K562 (cell line): ENCODE measurements at regions not wholly inside any gene's neighbourhood (a gene's known extent, or its start where the extent isn't known, plus 50 kb on each side); places are given as distances from the start of the nearest gene placed in this dataset.

Experiments
- ATAC-seq: fragments of 200-7000 bp; cut with Tn5 transposase; 3 replicates; pipeline ENCODE4 v1.9.1; 2020; ENCODE audit warnings: moderate library complexity
- BruUV-seq: library from RNA; stranded (reverse); fragments of 400-500 nt; replicated peaks from 2 replicates; lab custom pipeline; 2021; lab: Mats Ljungman, UMichigan
- CTCF ChIA-PET: fragments of 300-600 bp; formaldehyde crosslinking; extraction: SDS; loops from one replicate; lab custom pipeline; 2021; ENCODE audit warnings: low intra/inter-chr PET ratio; lab: Yijun Ruan, JAX
- POLR2A ChIA-PET: fragments of 300-600, 350-650 bp; sonication (Branson Sonifier 250); formaldehyde crosslinking; extraction: SDS; loops from one replicate; lab custom pipeline; 2021; ENCODE audit warnings: antibody characterized with exemption, inconsistent platforms; lab: Yijun Ruan, JAX
- DNase-seq, 4 experiments: peaks; one replicate each; pipeline versions ENCODE4 v3.0.0 to v3.0.0-alpha.2; 2011 to 2018; ENCODE audit warnings: low spot score in 3 of 4, mixed read lengths in 3 of 4; ENCODE audit errors: extremely low read depth in 1 of 4
- FAIRE-seq: peaks from 2 replicates; lab custom pipeline; 2011; peaks lifted over from hg19 to GRCh38; lab: Jason Lieb, UNC
- H2AFZ ChIP-seq: 2 replicates; pipeline ENCODE4 v1.6.0; 2011; ENCODE audit warnings: low read depth, low read length, control low read depth, inconsistent platforms
- H3K27ac ChIP-seq: fragments of 200-600 bp; 3 replicates; pipeline ENCODE4 v1.8.0; 2011; ENCODE audit warnings: low read depth, mild to moderate bottlenecking, control low read depth, inconsistent platforms, low read length, moderate library complexity, mixed read lengths; ENCODE audit errors: extremely low read depth
- H3K27me3 ChIP-seq, 2 experiments: fragments of 300-600 bp in 1 of 2; 2 replicates in 1 of 2; 3 replicates in 1 of 2; pipeline versions ENCODE4 v1.6.0 to v1.8.0; 2011; ENCODE audit warnings: inconsistent platforms in 2 of 2, low read length in 2 of 2, mild to moderate bottlenecking in 1 of 2, mixed read lengths in 1 of 2, moderate library complexity in 1 of 2; ENCODE audit not compliant: control insufficient read depth in 2 of 2, insufficient read depth in 2 of 2
- H3K36me3 ChIP-seq: fragments of 300-600 bp; 3 replicates; pipeline ENCODE4 v1.8.0; 2011; ENCODE audit warnings: mild to moderate bottlenecking, low read length, inconsistent platforms; ENCODE audit not compliant: control insufficient read depth, insufficient read depth
- H3K4me1 ChIP-seq, 2 experiments: fragments of 200-600 bp in 1 of 2; replicated peaks in 1 of 2; 2 replicates in 1 of 2; 3 replicates in 1 of 2; pipeline versions ENCODE4 v1.5.1 to v1.8.0; 2011; ENCODE audit warnings: inconsistent platforms in 2 of 2, low read length in 2 of 2, mild to moderate bottlenecking in 1 of 2, mixed read lengths in 1 of 2, moderate library complexity in 1 of 2; ENCODE audit not compliant: control insufficient read depth in 2 of 2, insufficient read depth in 2 of 2
- H3K4me2 ChIP-seq: 2 replicates; pipeline ENCODE4 v1.6.1; 2011; ENCODE audit warnings: low read length, control low read depth, inconsistent platforms, mixed read lengths; ENCODE audit not compliant: insufficient read depth
- H3K4me3 ChIP-seq: fragments of 200-600 bp; sonication (generic), shearing (Covaris generic); 2 replicates; pipeline ENCODE4 v1.5.1; 2016; ENCODE audit warnings: control low read depth, inconsistent platforms
- H3K79me2 ChIP-seq: fragments of 200-600 bp; 3 replicates; pipeline ENCODE4 v1.8.0; 2011; ENCODE audit warnings: low read length, inconsistent platforms; ENCODE audit not compliant: control insufficient read depth, insufficient read depth
- H3K9ac ChIP-seq, 2 experiments: 2 replicates each; pipeline versions ENCODE4 v1.6.0 to v1.6.1; 2011; ENCODE audit warnings: low read depth in 2 of 2, low read length in 2 of 2, control low read depth in 1 of 2, inconsistent platforms in 1 of 2, mild to moderate bottlenecking in 1 of 2, mixed read lengths in 1 of 2; ENCODE audit not compliant: insufficient read depth in 1 of 2
- H3K9me1 ChIP-seq: one replicate; pipeline ENCODE4 v1.6.0; 2011; ENCODE audit warnings: inconsistent platforms, mild to moderate bottlenecking, low read length, moderate library complexity; ENCODE audit not compliant: control insufficient read depth, insufficient read depth
- H3K9me3 ChIP-seq: replicated peaks from 2 replicates; pipeline ENCODE4 v1.5.1; 2011; ENCODE audit warnings: low read depth, low read length, inconsistent platforms; ENCODE audit not compliant: control insufficient read depth, insufficient read depth
- H4K20me1 ChIP-seq: replicated peaks from 2 replicates; pipeline ENCODE4 v1.6.1; 2011; ENCODE audit warnings: low read length, inconsistent platforms, mixed read lengths; ENCODE audit not compliant: control insufficient read depth, insufficient read depth
- GABPB2 ChIP-seq: fragments of 250-450 bp; sonication (Bioruptor Pico); conservative IDR thresholded peaks from 2 replicates; pipeline ENCODE4 v1.5.1; 2021; ENCODE audit warnings: mild to moderate bottlenecking
- HCFC1 ChIP-seq: IDR thresholded peaks from 2 replicates; pipeline ENCODE4 v1.6.1; 2012; ENCODE audit warnings: low read depth, low read length, improper control_type of control experiment
- NFIC ChIP-seq: fragments of 450-650 bp; IDR thresholded peaks from 2 replicates; pipeline ENCODE4 v1.6.1; 2017; ENCODE audit warnings: mild to moderate bottlenecking, inconsistent platforms
- POLR2H ChIP-seq: IDR thresholded peaks from 2 replicates; pipeline ENCODE4 v1.6.1; 2016; ENCODE audit warnings: missing genetic modification characterization, low read depth, mild to moderate bottlenecking, control low read depth, missing compliant biosample characterization, moderate library complexity
- TOE1 ChIP-seq, 2 experiments: fragments of 450-650 bp in 1 of 2; sonication (generic) in 1 of 2; formaldehyde crosslinking in 1 of 2; IDR thresholded peaks; 2 replicates each; pipeline versions ENCODE4 v1.7.1 to v1.8.0; 2016 to 2022; ENCODE audit warnings: borderline replicate concordance in 2 of 2, mild to moderate bottlenecking in 2 of 2, antibody characterized with exemption in 1 of 2, inconsistent platforms in 1 of 2, low read depth in 1 of 2, missing genetic modification reagents in 1 of 2, moderate library complexity in 1 of 2
- ZNF12 ChIP-seq: sonication (generic); formaldehyde crosslinking; IDR thresholded peaks from 2 replicates; pipeline ENCODE4 v1.4.0; 2020; ENCODE audit warnings: mild to moderate bottlenecking, missing genetic modification reagents
- ZNF507 ChIP-seq: conservative IDR thresholded peaks from 2 replicates; pipeline ENCODE4 v1.6.1; 2017; ENCODE audit warnings: missing genetic modification characterization, missing compliant biosample characterization
- ZNF584 ChIP-seq: fragments of 200-800 bp; sonication (Bioruptor generic); IDR thresholded peaks from 2 replicates; pipeline ENCODE4 v1.6.1; 2016; ENCODE audit warnings: low read depth, mild to moderate bottlenecking, missing genetic modification characterization, missing compliant biosample characterization
- WGBS: fragments of 100-300 bp; shearing (Covaris generic); methylation state at CpG from one replicate; pipeline ENCODE4 v1.1.6; 2016; ENCODE audit warnings: low coverage, mixed read lengths; ENCODE audit not compliant: insufficient coverage; ENCODE audit errors: missing lambda C conversion rate; 5-methylcytosine and 5-hydroxymethylcytosine counted together
- in situ Hi-C: fragments of 300-500 bp; cut with MboI; formaldehyde crosslinking; loops from 4 replicates; pipeline ENCODE4 v1.15.0; 2018; ENCODE audit warnings: inconsistent platforms, mixed read lengths
- intact Hi-C: fragments of 100-400 bp; cut with micrococcal nuclease; formaldehyde crosslinking; loops from 2 replicates; pipeline ENCODE4 v1.14.2; 2022
- TF ChIP-seq, protein P1 (sequence below): fragments of 250-450 bp; sonication (Bioruptor Pico); IDR thresholded peaks from 2 replicates; pipeline ENCODE4 v1.4.0; 2020; ENCODE audit warnings: mild to moderate bottlenecking
- TF ChIP-seq, protein P2 (sequence below), 3 experiments: fragments of 200-800 bp in 1 of 3; fragments of 250-450 bp in 1 of 3; fragments of 450-650 bp in 1 of 3; sonication (Bioruptor Pico) in 1 of 3; sonication (Bioruptor generic) in 1 of 3; formaldehyde crosslinking in 1 of 3; IDR thresholded peaks; 2 replicates each; pipeline versions ENCODE4 v1.6.1 to v1.8.0; 2016 to 2022; ENCODE audit warnings: mild to moderate bottlenecking in 2 of 3, missing genetic modification characterization in 2 of 3, missing compliant biosample characterization in 1 of 3, moderate library complexity in 1 of 3

GRCh38 chr3:72628065-72628464 is 220.2 kb downstream of the SHQ1 start:
- FAIRE-seq (no peak), ATAC-seq (no peak), DNase-seq (no peak)
- Histone ChIP-seq H3K4me1 (peaks cover 4 to 5% of the 10 kb centered on the region in 2 experiments; a peak in 4 of 5 replicates), H3K9me3 (no peaks in the 10 kb centered on the region), H3K36me3 (no peaks in the 10 kb centered on the region), H4K20me1 (no peaks in the 10 kb centered on the region), H3K27me3 (no peaks in the 10 kb centered on the region), H3K4me2 (no peak overlapping the region), H3K27ac (no peak overlapping the region), H3K4me3 (no peak overlapping the region), H3K79me2 (no peaks in the 10 kb centered on the region), H2AFZ (no peak overlapping the region), H3K9me1 (no peaks in the 10 kb centered on the region), H3K9ac (no peak overlapping the region)
- WGBS, result 64% methylated on average over 6 of the region's 6 CpGs
- in situ Hi-C loops, result no loop called here
- POLR2A ChIA-PET, result no interaction called here
- BruUV-seq, result no TSS peak
- CTCF ChIA-PET, result no interaction called here
- TF ChIP-seq GABPB2 (CRISPR knock-in tag) (no peak), NFIC (peak; percentile 23; the same call in 1 of the 2 replicates)
- intact Hi-C loops, result no loop called here

DNA sequence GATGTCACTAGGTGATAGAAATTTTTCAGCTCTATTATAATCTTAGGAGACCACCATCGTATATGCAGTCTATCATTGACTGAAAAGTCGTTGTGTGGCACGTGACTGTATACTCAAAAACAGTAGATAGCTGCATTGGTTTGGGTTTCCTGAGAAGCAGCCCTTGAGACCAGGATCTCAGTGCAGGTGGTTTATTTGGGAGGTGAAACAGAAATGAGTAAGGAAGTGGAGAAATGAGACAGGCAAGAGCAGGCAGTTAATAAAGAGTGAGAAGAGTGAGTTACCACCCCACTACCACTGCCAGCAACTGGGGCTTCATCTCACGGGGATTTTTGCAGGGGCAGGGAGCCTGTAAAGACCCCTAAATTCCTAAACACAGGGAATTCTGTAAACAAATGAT is 221.0 kb downstream of the SHQ1 start:
- Histone ChIP-seq H3K36me3 (no peaks in the 10 kb centered on the region), H3K9ac (no peak overlapping the region), H3K27ac (no peak overlapping the region), H4K20me1 (no peaks in the 10 kb centered on the region), H3K27me3 (no peaks in the 10 kb centered on the region), H3K79me2 (no peaks in the 10 kb centered on the region), H2AFZ (no peak overlapping the region), H3K4me3 (no peak overlapping the region), H3K9me3 (no peaks in the 10 kb centered on the region), H3K4me1 (peaks cover 4 to 5% of the 10 kb centered on the region in 2 experiments; a peak in 4 of 5 replicates), H3K4me2 (no peak overlapping the region), H3K9me1 (no peaks in the 10 kb centered on the region)
- FAIRE-seq, result no peak
- WGBS, result 33% methylated on average over 3 of the region's 4 CpGs
- intact Hi-C loops, result no loop called here
- ATAC-seq, result no peak
- BruUV-seq, result no TSS peak
- POLR2A ChIA-PET, result no interaction called here
- in situ Hi-C loops, result no loop called here
- DNase-seq, result no peak
- CTCF ChIA-PET, result no interaction called here
- TF ChIP-seq HCFC1 (no peak), POLR2H (tag) (no peak), ZNF12 (CRISPR knock-in tag) (no peak), TOE1 (IDR thresholded peaks at IDR 0.05; ENCODE audit: borderline replicate concordance) (no peak), TOE1 (CRISPR knock-in tag; IDR thresholded peaks at IDR 0.05; ENCODE audit: borderline replicate concordance, low read depth) (no peak), ZNF584 (CRISPR knock-in tag) (no peak), ZNF507 (tag) (no peak)
- TF ChIP-seq, protein P1, sequence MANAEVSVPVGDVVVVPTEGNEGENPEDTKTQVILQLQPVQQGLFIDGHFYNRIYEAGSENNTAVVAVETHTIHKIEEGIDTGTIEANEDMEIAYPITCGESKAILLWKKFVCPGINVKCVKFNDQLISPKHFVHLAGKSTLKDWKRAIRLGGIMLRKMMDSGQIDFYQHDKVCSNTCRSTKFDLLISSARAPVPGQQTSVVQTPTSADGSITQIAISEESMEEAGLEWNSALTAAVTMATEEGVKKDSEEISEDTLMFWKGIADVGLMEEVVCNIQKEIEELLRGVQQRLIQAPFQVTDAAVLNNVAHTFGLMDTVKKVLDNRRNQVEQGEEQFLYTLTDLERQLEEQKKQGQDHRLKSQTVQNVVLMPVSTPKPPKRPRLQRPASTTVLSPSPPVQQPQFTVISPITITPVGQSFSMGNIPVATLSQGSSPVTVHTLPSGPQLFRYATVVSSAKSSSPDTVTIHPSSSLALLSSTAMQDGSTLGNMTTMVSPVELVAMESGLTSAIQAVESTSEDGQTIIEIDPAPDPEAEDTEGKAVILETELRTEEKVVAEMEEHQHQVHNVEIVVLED (CRISPR knock-in tag), result no peak
- TF ChIP-seq, protein P2, sequence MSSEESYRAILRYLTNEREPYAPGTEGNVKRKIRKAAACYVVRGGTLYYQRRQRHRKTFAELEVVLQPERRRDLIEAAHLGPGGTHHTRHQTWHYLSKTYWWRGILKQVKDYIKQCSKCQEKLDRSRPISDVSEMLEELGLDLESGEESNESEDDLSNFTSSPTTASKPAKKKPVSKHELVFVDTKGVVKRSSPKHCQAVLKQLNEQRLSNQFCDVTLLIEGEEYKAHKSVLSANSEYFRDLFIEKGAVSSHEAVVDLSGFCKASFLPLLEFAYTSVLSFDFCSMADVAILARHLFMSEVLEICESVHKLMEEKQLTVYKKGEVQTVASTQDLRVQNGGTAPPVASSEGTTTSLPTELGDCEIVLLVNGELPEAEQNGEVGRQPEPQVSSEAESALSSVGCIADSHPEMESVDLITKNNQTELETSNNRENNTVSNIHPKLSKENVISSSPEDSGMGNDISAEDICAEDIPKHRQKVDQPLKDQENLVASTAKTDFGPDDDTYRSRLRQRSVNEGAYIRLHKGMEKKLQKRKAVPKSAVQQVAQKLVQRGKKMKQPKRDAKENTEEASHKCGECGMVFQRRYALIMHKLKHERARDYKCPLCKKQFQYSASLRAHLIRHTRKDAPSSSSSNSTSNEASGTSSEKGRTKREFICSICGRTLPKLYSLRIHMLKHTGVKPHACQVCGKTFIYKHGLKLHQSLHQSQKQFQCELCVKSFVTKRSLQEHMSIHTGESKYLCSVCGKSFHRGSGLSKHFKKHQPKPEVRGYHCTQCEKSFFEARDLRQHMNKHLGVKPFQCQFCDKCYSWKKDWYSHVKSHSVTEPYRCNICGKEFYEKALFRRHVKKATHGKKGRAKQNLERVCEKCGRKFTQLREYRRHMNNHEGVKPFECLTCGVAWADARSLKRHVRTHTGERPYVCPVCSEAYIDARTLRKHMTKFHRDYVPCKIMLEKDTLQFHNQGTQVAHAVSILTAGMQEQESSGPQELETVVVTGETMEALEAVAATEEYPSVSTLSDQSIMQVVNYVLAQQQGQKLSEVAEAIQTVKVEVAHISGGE (CRISPR knock-in tag; IDR thresholded peaks at IDR 0.05), result no peak
